Astrocyte (in vitro differentiated cells and primary cell): ENCODE measurements at regions not wholly inside any gene's neighbourhood (a gene's known extent, or its start where the extent isn't known, plus 50 kb on each side); places are given as distances from the start of the nearest gene placed in this dataset.

Experiments used
- EZH2 ChIP-seq: IDR thresholded peaks from 2 replicates; pipeline ENCODE4 v1.6.1; 2012; ENCODE audit warnings: mild to moderate bottlenecking, low read length, inconsistent platforms; ENCODE audit not compliant: insufficient read depth
- TF ChIP-seq, protein P1 (sequence below): IDR thresholded peaks from 2 replicates; pipeline ENCODE4 v1.5.1; 2011; ENCODE audit warnings: low read depth, mild to moderate bottlenecking, inconsistent platforms, low read length, moderate library complexity; ENCODE audit not compliant: insufficient read depth

DNA sequence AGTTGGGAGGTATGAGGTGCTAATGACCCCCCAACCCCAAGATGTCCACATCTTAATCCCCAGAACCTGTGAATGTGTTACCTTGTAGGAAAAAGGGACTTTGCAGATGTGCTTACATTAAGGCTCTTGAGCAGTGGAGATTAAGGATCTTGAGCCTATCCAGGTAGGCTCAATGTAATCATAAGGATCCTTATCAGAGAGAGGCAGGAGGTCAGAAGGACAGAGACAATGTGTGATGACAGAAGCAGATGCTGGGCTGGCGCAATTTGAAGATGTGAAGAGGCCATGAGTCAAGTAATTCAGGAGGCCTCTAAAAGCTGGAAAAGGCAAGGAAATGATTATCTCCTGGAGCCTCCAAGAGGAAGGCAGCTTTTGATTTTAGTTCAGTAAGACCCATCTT, 90.4 kb upstream of the MAX start:
- TF ChIP-seq, protein P1, sequence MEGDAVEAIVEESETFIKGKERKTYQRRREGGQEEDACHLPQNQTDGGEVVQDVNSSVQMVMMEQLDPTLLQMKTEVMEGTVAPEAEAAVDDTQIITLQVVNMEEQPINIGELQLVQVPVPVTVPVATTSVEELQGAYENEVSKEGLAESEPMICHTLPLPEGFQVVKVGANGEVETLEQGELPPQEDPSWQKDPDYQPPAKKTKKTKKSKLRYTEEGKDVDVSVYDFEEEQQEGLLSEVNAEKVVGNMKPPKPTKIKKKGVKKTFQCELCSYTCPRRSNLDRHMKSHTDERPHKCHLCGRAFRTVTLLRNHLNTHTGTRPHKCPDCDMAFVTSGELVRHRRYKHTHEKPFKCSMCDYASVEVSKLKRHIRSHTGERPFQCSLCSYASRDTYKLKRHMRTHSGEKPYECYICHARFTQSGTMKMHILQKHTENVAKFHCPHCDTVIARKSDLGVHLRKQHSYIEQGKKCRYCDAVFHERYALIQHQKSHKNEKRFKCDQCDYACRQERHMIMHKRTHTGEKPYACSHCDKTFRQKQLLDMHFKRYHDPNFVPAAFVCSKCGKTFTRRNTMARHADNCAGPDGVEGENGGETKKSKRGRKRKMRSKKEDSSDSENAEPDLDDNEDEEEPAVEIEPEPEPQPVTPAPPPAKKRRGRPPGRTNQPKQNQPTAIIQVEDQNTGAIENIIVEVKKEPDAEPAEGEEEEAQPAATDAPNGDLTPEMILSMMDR: no peak
- TF ChIP-seq EZH2: no peak
